ENCODE measurements at regions not wholly inside any gene's neighbourhood (a gene's known extent, or its start where the extent isn't known, plus 50 kb on each side); places are given as distances from the start of the nearest gene placed in this dataset.

DNA sequence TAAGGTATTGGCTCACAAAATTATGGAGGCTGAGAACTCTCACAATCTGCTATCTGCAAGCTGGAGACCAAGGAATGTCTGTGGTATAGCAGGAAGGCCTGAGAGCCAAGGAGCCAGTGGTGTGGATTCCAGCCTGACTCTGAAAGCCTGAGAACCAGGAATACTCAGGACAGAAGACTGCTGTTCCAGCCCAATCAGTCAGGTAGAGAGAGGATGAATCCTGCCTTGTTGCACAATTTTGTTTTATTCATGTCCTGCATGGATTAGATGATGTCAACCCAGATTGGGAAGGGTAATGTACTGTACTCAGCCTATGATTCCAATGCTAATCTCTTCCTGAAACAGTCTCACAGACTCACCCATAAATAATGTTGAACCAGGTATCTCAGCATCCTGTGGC, 312.4 kb upstream of the KCNMB2 start:
- TF ChIP-seq, protein P1, sequence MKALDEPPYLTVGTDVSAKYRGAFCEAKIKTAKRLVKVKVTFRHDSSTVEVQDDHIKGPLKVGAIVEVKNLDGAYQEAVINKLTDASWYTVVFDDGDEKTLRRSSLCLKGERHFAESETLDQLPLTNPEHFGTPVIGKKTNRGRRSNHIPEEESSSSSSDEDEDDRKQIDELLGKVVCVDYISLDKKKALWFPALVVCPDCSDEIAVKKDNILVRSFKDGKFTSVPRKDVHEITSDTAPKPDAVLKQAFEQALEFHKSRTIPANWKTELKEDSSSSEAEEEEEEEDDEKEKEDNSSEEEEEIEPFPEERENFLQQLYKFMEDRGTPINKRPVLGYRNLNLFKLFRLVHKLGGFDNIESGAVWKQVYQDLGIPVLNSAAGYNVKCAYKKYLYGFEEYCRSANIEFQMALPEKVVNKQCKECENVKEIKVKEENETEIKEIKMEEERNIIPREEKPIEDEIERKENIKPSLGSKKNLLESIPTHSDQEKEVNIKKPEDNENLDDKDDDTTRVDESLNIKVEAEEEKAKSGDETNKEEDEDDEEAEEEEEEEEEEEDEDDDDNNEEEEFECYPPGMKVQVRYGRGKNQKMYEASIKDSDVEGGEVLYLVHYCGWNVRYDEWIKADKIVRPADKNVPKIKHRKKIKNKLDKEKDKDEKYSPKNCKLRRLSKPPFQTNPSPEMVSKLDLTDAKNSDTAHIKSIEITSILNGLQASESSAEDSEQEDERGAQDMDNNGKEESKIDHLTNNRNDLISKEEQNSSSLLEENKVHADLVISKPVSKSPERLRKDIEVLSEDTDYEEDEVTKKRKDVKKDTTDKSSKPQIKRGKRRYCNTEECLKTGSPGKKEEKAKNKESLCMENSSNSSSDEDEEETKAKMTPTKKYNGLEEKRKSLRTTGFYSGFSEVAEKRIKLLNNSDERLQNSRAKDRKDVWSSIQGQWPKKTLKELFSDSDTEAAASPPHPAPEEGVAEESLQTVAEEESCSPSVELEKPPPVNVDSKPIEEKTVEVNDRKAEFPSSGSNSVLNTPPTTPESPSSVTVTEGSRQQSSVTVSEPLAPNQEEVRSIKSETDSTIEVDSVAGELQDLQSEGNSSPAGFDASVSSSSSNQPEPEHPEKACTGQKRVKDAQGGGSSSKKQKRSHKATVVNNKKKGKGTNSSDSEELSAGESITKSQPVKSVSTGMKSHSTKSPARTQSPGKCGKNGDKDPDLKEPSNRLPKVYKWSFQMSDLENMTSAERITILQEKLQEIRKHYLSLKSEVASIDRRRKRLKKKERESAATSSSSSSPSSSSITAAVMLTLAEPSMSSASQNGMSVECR (CRISPR knock-in tag; IDR thresholded peaks at IDR 0.05; ENCODE audit: borderline replicate concordance) = no peak
- TF ChIP-seq TEAD1 (CRISPR knock-in tag; IDR thresholded peaks at IDR 0.05) (no peak), ZNF219 (CRISPR knock-in tag; IDR thresholded peaks at IDR 0.05; ENCODE audit: borderline replicate concordance) (no peak), FOXP1 (CRISPR knock-in tag; IDR thresholded peaks at IDR 0.05; ENCODE audit: borderline replicate concordance) (no peak), NFYB (CRISPR knock-in tag; conservative IDR thresholded peaks at IDR 0.05; ENCODE audit: low read depth) (no peak), ZNF416 (CRISPR knock-in tag; IDR thresholded peaks at IDR 0.05) (no peak), TCF7 (CRISPR knock-in tag; IDR thresholded peaks at IDR 0.05; ENCODE audit: low read depth) (no peak), ZNF671 (CRISPR knock-in tag; IDR thresholded peaks at IDR 0.05) (no peak)
- TF ChIP-seq, protein P2, sequence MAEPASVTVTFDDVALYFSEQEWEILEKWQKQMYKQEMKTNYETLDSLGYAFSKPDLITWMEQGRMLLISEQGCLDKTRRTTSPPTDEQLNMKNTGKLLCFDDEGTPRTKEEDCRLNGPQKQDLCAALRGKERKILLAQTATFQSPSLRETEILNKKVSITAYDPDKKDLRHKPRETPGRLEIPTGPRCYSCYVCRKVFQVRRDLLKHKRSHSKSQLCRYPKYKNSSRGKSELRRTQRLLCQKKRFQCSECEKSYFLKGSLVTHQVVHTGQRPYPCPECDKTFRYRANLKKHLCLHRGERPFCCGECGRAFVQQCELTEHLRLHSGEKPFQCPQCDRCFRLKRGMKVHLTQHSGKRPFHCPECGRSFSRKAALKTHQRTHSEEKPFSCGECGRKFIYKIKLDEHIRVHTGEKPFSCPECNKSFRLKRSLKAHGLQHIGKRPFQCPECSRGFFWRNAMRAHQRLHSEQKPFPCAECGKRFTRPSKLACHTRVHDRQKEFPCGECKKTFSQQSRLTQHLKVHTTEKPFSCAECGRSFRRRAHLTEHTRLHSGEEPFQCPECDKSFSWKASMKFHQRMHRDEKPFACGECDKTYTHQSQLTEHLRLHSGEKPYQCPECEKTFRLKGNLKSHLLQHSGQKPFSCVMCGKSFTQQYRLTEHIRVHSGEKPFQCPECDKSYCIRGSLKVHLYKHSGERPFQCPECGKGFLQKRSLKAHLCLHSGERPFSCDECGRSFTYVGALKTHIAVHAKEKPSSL (CRISPR knock-in tag; conservative IDR thresholded peaks at IDR 0.05) = no peak
- TF ChIP-seq, protein P3, sequence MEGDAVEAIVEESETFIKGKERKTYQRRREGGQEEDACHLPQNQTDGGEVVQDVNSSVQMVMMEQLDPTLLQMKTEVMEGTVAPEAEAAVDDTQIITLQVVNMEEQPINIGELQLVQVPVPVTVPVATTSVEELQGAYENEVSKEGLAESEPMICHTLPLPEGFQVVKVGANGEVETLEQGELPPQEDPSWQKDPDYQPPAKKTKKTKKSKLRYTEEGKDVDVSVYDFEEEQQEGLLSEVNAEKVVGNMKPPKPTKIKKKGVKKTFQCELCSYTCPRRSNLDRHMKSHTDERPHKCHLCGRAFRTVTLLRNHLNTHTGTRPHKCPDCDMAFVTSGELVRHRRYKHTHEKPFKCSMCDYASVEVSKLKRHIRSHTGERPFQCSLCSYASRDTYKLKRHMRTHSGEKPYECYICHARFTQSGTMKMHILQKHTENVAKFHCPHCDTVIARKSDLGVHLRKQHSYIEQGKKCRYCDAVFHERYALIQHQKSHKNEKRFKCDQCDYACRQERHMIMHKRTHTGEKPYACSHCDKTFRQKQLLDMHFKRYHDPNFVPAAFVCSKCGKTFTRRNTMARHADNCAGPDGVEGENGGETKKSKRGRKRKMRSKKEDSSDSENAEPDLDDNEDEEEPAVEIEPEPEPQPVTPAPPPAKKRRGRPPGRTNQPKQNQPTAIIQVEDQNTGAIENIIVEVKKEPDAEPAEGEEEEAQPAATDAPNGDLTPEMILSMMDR (IDR thresholded peaks at IDR 0.05) = no peak
- TF ChIP-seq, protein P4, sequence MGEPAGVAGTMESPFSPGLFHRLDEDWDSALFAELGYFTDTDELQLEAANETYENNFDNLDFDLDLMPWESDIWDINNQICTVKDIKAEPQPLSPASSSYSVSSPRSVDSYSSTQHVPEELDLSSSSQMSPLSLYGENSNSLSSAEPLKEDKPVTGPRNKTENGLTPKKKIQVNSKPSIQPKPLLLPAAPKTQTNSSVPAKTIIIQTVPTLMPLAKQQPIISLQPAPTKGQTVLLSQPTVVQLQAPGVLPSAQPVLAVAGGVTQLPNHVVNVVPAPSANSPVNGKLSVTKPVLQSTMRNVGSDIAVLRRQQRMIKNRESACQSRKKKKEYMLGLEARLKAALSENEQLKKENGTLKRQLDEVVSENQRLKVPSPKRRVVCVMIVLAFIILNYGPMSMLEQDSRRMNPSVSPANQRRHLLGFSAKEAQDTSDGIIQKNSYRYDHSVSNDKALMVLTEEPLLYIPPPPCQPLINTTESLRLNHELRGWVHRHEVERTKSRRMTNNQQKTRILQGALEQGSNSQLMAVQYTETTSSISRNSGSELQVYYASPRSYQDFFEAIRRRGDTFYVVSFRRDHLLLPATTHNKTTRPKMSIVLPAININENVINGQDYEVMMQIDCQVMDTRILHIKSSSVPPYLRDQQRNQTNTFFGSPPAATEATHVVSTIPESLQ (CRISPR knock-in tag; IDR thresholded peaks at IDR 0.05) = no peak
- TF ChIP-seq, protein P5, sequence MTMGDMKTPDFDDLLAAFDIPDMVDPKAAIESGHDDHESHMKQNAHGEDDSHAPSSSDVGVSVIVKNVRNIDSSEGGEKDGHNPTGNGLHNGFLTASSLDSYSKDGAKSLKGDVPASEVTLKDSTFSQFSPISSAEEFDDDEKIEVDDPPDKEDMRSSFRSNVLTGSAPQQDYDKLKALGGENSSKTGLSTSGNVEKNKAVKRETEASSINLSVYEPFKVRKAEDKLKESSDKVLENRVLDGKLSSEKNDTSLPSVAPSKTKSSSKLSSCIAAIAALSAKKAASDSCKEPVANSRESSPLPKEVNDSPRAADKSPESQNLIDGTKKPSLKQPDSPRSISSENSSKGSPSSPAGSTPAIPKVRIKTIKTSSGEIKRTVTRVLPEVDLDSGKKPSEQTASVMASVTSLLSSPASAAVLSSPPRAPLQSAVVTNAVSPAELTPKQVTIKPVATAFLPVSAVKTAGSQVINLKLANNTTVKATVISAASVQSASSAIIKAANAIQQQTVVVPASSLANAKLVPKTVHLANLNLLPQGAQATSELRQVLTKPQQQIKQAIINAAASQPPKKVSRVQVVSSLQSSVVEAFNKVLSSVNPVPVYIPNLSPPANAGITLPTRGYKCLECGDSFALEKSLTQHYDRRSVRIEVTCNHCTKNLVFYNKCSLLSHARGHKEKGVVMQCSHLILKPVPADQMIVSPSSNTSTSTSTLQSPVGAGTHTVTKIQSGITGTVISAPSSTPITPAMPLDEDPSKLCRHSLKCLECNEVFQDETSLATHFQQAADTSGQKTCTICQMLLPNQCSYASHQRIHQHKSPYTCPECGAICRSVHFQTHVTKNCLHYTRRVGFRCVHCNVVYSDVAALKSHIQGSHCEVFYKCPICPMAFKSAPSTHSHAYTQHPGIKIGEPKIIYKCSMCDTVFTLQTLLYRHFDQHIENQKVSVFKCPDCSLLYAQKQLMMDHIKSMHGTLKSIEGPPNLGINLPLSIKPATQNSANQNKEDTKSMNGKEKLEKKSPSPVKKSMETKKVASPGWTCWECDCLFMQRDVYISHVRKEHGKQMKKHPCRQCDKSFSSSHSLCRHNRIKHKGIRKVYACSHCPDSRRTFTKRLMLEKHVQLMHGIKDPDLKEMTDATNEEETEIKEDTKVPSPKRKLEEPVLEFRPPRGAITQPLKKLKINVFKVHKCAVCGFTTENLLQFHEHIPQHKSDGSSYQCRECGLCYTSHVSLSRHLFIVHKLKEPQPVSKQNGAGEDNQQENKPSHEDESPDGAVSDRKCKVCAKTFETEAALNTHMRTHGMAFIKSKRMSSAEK (CRISPR knock-in tag; IDR thresholded peaks at IDR 0.05; ENCODE audit: borderline replicate concordance) = no peak
- TF ChIP-seq, protein P6, sequence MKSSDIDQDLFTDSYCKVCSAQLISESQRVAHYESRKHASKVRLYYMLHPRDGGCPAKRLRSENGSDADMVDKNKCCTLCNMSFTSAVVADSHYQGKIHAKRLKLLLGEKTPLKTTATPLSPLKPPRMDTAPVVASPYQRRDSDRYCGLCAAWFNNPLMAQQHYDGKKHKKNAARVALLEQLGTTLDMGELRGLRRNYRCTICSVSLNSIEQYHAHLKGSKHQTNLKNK (CRISPR knock-in tag; IDR thresholded peaks at IDR 0.05) = no peak
- TF ChIP-seq, protein P7, sequence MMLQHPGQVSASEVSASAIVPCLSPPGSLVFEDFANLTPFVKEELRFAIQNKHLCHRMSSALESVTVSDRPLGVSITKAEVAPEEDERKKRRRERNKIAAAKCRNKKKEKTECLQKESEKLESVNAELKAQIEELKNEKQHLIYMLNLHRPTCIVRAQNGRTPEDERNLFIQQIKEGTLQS (CRISPR knock-in tag; conservative IDR thresholded peaks at IDR 0.05) = no peak
- POLR2A ChIA-PET = no interaction called here
- no peak for ATAC-seq
- H3K9me3 Mint-ChIP-seq = peaks cover 10% of the 10 kb centered on the region
- no peak overlapping the region for H3K4me3 Mint-ChIP-seq
- H3K27ac Mint-ChIP-seq = no peak overlapping the region
- no peaks in the 10 kb centered on the region for H3K4me1 Mint-ChIP-seq
- no peaks in the 10 kb centered on the region for H3K27me3 Mint-ChIP-seq (ENCODE audit: low read depth)
- CTCF ChIA-PET = interaction anchor here (0.6 kb wide), 1 partner anchor 151 kb away, joined by 3 read pairs; no protein-coding TSS in a partner anchor
- no peak for DNase-seq (ENCODE audit: low spot score)
- peaks cover 8% of the 10 kb centered on the region for H3K36me3 Mint-ChIP-seq
